DOHH2 (cell line): ENCODE measurements at regions not wholly inside any gene's neighbourhood (a gene's known extent, or its start where the extent isn't known, plus 50 kb on each side); places are given as distances from the start of the nearest gene placed in this dataset.

Experiments used
- EZH2phosphoT487 ChIP-seq: fragments of 200-600 bp; sonication (generic); IDR thresholded peaks from 2 replicates; pipeline ENCODE4 v1.6.1; 2017; ENCODE audit warnings: borderline replicate concordance, mild to moderate bottlenecking, antibody characterized with exemption, low read length, moderate library complexity, mixed read lengths
- TF ChIP-seq, protein P1 (sequence below): fragments of 200-600 bp; sonication (generic); IDR thresholded peaks from one replicate; pipeline ENCODE4 v1.5.1; 2014; ENCODE audit warnings: antibody characterized with exemption, mild to moderate bottlenecking, low read depth, low read length; ENCODE audit not compliant: poor library complexity, severe bottlenecking

DNA sequence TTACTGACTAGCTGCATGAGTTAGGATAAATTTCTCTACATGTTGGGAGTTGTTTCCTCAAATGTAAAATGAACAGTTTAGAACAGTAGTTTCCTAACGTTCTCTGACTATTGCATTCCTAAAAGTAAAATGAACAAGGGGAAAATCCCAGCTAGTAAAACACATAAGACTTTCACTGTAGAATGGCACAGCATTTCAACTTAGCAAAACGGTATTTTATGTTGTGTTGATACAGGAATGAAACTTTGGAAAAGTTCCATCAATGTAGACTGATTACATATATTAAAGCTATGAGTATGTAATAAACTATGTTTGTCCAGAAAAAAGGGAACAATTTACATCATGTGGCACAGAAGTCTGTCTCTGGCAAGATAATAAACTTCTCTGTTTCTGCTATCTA lies 297.4 kb upstream of the EPHA3 start:
- TF ChIP-seq, protein P1, sequence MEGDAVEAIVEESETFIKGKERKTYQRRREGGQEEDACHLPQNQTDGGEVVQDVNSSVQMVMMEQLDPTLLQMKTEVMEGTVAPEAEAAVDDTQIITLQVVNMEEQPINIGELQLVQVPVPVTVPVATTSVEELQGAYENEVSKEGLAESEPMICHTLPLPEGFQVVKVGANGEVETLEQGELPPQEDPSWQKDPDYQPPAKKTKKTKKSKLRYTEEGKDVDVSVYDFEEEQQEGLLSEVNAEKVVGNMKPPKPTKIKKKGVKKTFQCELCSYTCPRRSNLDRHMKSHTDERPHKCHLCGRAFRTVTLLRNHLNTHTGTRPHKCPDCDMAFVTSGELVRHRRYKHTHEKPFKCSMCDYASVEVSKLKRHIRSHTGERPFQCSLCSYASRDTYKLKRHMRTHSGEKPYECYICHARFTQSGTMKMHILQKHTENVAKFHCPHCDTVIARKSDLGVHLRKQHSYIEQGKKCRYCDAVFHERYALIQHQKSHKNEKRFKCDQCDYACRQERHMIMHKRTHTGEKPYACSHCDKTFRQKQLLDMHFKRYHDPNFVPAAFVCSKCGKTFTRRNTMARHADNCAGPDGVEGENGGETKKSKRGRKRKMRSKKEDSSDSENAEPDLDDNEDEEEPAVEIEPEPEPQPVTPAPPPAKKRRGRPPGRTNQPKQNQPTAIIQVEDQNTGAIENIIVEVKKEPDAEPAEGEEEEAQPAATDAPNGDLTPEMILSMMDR, result no peak
- no peak for TF ChIP-seq EZH2phosphoT487
